Thoracic aorta (tissue), 2 donors: ENCODE measurements at regions not wholly inside any gene's neighbourhood (a gene's known extent, or its start where the extent isn't known, plus 50 kb on each side); places are given as distances from the start of the nearest gene placed in this dataset.

ENCODE experiments used
- ATAC-seq: fragments of 150-250 bp; one replicate; pipeline ENCODE4 v1.8.0; 2017; ENCODE audit warnings: low read depth; ENCODE audit not compliant: insufficient number of reproducible peaks, low FRiP score
- DNase-seq: peaks from one replicate; pipeline ENCODE4 v3.0.0-alpha.2; 2020; ENCODE audit warnings: low spot score
- H3K27ac ChIP-seq, 2 donors: fragments of 200-600 bp; sonication (generic); 1 replicate in 1 of 2; 2 replicates in 1 of 2; pipeline ENCODE4 v1.5.1; 2016; ENCODE audit warnings: mild to moderate bottlenecking in 2 of 2, moderate library complexity in 2 of 2
- H3K27me3 ChIP-seq: fragments of 200-600 bp; sonication (generic); replicated peaks from 2 replicates; pipeline ENCODE4 v1.6.0; 2016; ENCODE audit warnings: mild to moderate bottlenecking; ENCODE audit not compliant: insufficient read depth
- H3K36me3 ChIP-seq: fragments of 200-600 bp; sonication (generic); one replicate; pipeline ENCODE4 v1.5.1; 2016
- H3K4me1 ChIP-seq, 2 donors: fragments of 200-600 bp; sonication (generic); 1 replicate in 1 of 2; 2 replicates in 1 of 2; pipeline versions ENCODE4 v1.5.1 to v1.6.0; 2016; ENCODE audit warnings: low read depth in 2 of 2, mild to moderate bottlenecking in 1 of 2; ENCODE audit not compliant: control insufficient read depth in 1 of 2
- H3K4me3 ChIP-seq: fragments of 200-600 bp; sonication (generic); 2 replicates; pipeline ENCODE4 v1.5.1; 2016; ENCODE audit warnings: mild to moderate bottlenecking
- H3K9me3 ChIP-seq: fragments of 200-600 bp; sonication (generic); 2 replicates; pipeline ENCODE4 v1.5.1; 2016
- CTCF ChIP-seq: fragments of 200-600 bp; sonication (generic); IDR thresholded peaks from one replicate; pipeline ENCODE4 v1.5.1; 2019; ENCODE audit warnings: antibody characterized with exemption

- DNase-seq (no peak), ATAC-seq (no peak)
- no peaks in the 10 kb centered on the region for H3K4me1 ChIP-seq
- no peak for TF ChIP-seq CTCF
- H3K9me3 ChIP-seq, result no peaks in the 10 kb centered on the region
- H3K27me3 ChIP-seq, result no peaks in the 10 kb centered on the region
- H3K27ac ChIP-seq, result no peak overlapping the region
- H3K4me3 ChIP-seq, result no peak overlapping the region
- H3K36me3 ChIP-seq, result no peaks in the 10 kb centered on the region
These were observed 122.0 kb upstream of the MAFB start for GRCh38 chr20:40811004-40811403.

DNA sequence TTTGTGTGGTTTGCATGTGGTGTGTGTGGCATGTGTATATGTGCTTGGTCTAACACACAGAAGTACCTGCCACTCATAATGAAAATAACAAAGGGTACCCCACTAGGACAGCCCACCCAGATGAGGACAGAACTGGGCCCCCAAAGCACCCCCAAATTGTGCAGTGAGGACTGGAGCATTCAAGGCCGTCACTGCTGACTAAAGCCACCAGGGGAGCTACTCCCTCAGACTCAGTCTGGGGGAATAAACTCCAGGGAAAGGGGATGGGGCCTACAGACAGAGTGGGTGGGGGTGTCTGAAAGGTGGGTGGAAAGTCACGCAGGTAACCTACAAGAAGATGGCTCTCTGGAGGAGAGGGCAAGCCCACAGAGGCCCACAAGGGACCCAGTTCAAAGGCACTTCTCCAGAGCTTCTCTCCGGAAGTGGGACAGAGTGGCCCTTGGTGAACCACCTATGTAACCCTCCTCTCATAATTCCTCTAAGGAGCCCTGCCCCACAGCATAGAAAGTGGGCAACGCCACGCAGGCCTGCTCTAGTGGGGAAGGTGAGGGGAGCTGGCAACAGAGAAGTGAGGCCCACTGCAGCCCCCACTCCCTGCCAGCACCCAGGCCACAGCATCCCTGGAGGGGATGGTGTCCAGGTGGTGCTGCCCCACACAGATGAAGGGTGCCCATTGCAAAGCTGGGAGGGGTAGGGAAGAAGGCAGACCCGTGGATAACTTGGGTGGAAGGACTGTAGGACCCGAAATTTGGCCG is 122.8 kb upstream of the MAFB start:
- H3K36me3 ChIP-seq, result no peaks in the 10 kb centered on the region
- no peak overlapping the region for H3K4me3 ChIP-seq
- H3K9me3 ChIP-seq, result no peaks in the 10 kb centered on the region
- no peak for DNase-seq
- ATAC-seq, result no peak
- H3K4me1 ChIP-seq, result no peaks in the 10 kb centered on the region
- H3K27me3 ChIP-seq, result no peaks in the 10 kb centered on the region
- no peak for TF ChIP-seq CTCF
- H3K27ac ChIP-seq, result no peak overlapping the region

DNA sequence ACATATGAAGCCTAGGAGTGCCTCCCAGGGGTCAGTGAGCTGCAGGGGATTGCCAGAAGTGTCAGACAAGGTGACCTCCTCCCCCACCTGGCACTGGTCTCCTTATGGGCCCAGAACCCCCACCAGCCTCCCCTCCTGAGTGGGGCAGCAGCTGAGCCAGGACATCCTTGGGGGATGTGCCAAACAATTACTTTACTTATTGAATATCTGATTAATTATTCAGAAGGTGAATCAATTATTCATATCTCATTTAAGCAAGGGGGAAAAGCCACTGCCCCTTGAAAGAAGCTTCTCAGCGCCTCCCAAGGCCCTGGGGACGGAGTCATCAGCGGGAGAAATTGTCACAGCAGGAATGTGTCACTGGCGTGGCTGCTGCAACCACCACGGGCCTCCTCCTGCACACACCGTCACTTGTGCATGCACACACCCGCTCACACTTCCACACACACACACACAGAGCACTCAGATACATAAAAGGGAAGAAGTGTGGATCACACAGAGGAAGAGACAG is 123.4 kb upstream of the MAFB start:
- TF ChIP-seq CTCF, result no peak
- no peak for DNase-seq
- Histone ChIP-seq H3K27ac (no peak overlapping the region), H3K4me3 (no peak overlapping the region), H3K9me3 (no peaks in the 10 kb centered on the region), H3K36me3 (no peaks in the 10 kb centered on the region), H3K27me3 (no peaks in the 10 kb centered on the region), H3K4me1 (no peaks in the 10 kb centered on the region)
- ATAC-seq, result no peak

DNA sequence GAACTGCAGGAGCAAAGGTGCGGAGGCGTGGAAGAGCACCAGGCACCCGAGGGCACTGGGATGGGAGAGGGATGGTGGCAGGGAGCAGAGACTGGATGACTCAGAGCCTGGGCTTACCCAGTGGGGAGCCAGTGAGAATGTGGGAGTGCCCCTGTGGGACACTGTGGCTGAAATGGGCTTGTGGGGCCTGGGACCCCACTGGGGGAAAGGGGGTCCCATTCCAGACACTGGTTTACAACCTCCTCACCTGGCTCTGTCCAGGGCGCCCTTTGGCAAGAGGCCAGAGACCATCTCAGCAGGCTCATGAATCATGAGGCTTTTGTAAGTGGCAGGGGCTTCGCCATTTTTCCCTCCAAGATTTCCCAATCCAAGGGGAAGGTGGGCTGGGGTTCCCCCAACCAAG is 124.0 kb upstream of the MAFB start:
- no peaks in the 10 kb centered on the region for H3K36me3 ChIP-seq
- H3K9me3 ChIP-seq, result no peaks in the 10 kb centered on the region
- no peaks in the 10 kb centered on the region for H3K4me1 ChIP-seq
- DNase-seq (no peak), ATAC-seq (no peak)
- no peak overlapping the region for H3K4me3 ChIP-seq
- no peaks in the 10 kb centered on the region for H3K27me3 ChIP-seq
- H3K27ac ChIP-seq, result no peak overlapping the region
- TF ChIP-seq CTCF, result no peak

DNA sequence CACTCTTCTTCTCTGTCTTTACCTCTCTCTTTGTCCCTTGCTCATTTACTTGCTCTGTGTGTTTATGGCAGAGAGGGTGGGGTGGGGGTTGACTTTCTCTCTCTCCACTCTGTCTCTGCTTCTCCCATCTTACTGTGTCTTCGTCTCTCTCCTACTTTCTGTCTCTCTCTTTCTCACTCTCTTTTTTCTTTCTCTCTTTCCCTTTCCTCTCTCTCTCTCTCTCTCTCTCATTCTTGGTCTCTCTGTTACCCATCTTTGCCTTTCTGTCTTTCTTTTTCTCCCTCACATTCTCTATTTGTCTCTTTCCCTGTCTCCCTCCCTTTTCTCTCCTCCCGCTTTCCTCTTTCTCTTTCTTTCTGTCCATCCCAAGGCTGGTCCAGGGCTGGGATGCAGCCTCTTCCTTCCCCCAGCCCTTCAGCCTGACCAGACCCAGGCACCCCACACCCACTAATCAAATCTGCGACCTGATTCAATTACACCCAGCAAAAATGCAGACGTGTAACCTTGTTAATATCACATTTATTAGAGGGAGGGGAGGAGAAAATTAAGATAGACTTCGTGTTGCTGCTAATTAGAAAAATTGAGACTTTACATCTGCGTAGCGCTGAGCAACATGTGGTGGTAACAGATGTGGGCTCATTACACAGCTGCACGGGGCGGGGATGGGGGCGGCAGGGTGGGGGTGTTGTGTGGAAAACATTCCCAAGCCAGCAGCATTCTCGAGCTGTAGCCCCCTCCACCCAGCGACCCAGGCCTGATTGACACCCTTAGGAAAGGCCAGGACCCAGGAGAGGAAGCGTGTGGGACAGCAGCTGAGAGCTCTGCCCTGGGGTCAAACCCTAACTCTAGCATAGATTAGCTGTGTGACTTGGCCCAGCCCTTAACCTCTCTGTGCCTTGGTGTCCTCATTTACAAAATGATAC is 124.9 kb upstream of the MAFB start:
- Histone ChIP-seq H3K9me3 (no peaks in the 10 kb centered on the region), H3K27me3 (no peaks in the 10 kb centered on the region), H3K27ac (no peak overlapping the region), H3K36me3 (no peaks in the 10 kb centered on the region), H3K4me3 (no peak overlapping the region), H3K4me1 (no peaks in the 10 kb centered on the region)
- DNase-seq (no peak), ATAC-seq (no peak)
- TF ChIP-seq CTCF, result no peak
